ENCODE measurements at regions not wholly inside any gene's neighbourhood (a gene's known extent, or its start where the extent isn't known, plus 50 kb on each side); places are given as distances from the start of the nearest gene placed in this dataset.

DNA sequence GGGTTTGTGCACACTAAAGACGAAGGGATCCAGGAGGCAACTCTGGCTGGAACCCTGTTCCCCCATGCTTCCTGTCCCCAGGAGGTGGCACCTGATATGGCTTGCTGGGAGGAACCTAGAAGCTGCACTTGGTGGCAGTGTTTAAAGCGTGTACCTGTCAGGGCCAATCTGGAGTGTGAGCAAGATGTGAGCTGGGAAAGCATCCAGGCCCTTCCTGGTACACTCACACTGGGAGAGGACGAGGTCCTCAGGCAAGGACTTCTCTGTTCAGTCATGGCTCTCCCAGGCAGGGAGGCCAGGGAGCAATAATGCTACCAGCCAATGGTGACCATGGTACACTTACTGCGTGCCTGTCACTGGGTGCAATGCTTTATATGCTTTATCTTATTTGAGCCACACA, 130.7 kb upstream of the NECTIN1 start:
- H3K4me1 Mint-ChIP-seq: no peaks in the 10 kb centered on the region
- no peak overlapping the region for H3K27ac Mint-ChIP-seq (ENCODE audit: unreplicated experiment)
- TF ChIP-seq, protein P1, sequence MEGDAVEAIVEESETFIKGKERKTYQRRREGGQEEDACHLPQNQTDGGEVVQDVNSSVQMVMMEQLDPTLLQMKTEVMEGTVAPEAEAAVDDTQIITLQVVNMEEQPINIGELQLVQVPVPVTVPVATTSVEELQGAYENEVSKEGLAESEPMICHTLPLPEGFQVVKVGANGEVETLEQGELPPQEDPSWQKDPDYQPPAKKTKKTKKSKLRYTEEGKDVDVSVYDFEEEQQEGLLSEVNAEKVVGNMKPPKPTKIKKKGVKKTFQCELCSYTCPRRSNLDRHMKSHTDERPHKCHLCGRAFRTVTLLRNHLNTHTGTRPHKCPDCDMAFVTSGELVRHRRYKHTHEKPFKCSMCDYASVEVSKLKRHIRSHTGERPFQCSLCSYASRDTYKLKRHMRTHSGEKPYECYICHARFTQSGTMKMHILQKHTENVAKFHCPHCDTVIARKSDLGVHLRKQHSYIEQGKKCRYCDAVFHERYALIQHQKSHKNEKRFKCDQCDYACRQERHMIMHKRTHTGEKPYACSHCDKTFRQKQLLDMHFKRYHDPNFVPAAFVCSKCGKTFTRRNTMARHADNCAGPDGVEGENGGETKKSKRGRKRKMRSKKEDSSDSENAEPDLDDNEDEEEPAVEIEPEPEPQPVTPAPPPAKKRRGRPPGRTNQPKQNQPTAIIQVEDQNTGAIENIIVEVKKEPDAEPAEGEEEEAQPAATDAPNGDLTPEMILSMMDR (conservative IDR thresholded peaks at IDR 0.05): no peak
- no peak for DNase-seq (ENCODE audit: low read depth, low spot score)
- peaks cover 21% of the 10 kb centered on the region for H3K27me3 Mint-ChIP-seq (ENCODE audit: low read depth)
- no peak overlapping the region for H3K4me3 Mint-ChIP-seq
- no peaks in the 10 kb centered on the region for H3K36me3 Mint-ChIP-seq (ENCODE audit: low read depth)
- H3K9me3 Mint-ChIP-seq: no peaks in the 10 kb centered on the region

DNA sequence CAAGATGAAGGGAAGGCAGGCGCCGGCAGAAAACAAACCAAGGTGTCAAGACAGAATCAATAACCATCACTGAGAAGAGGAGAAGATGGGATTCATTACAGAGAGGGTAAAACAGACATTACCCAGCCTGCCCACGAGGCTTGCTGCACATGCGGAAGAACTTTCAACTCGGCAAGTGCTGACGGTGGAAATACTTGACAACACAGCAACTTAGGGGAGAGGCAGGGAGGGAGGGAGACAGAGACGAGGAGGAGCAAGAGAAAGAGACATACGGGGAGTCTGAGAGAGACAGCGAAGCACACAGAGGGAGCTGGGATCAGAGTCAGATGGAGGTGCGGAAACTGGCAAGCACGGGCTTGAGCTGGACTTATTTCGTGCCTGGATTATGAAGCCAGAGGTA, 129.3 kb upstream of the NECTIN1 start:
- TF ChIP-seq, protein P1 (conservative IDR thresholded peaks at IDR 0.05): no peak
- Mint-ChIP-seq H3K9me3 (no peaks in the 10 kb centered on the region), H3K27ac (ENCODE audit: unreplicated experiment) (no peak overlapping the region), H3K4me3 (no peak overlapping the region), H3K27me3 (ENCODE audit: low read depth) (peaks cover 16% of the 10 kb centered on the region), H3K4me1 (no peaks in the 10 kb centered on the region), H3K36me3 (ENCODE audit: low read depth) (no peaks in the 10 kb centered on the region)
- no peak for DNase-seq (ENCODE audit: low read depth, low spot score)

DNA sequence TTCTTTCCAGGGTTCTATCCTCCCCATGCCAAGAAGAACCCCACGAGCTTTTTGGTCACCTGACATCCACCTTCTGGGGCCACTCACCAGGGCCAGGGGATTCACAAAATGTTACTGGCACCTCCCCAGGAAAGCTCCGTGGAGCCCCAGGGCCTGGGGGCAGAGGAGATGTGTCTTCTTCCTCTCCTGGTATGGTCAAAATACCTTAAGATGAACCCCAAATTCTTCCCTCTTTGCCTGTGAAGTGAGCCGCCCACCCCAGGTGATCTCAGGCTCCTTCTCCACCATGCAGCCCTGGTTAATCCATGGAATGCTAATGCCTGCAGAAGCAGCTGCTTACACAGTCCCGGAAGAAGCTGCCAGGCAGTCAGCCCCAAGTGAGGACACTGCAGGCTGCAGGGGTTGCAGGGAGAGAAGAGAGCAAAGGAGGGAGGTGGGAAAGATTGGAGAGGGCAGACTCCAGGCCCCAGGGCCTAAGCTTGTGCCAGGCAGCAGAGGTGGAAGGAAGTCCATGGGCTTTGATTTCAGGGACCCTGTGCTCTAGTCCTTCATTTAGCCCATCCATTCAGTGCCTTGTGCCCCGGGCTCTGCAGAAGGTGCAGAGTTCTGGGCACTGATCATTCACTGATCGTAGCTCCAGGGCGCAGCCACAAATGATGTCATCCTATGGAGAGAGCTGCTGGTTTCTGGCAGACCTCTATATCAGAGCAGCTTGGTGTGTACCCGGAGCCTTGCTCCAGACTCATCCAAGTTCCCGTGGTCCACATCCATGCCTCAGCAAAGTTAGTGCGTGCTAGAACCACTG, 127.9 kb upstream of the NECTIN1 start:
- no peak overlapping the region for H3K4me3 Mint-ChIP-seq
- TF ChIP-seq, protein P1 (conservative IDR thresholded peaks at IDR 0.05): no peak
- no peaks in the 10 kb centered on the region for H3K9me3 Mint-ChIP-seq
- peaks cover 5% of the 10 kb centered on the region for H3K4me1 Mint-ChIP-seq
- H3K36me3 Mint-ChIP-seq (ENCODE audit: low read depth): no peaks in the 10 kb centered on the region
- H3K27ac Mint-ChIP-seq (ENCODE audit: unreplicated experiment): peak overlapping the region; percentile 79
- no peak for DNase-seq (ENCODE audit: low read depth, low spot score)
- H3K27me3 Mint-ChIP-seq (ENCODE audit: low read depth): peaks cover 16% of the 10 kb centered on the region

DNA sequence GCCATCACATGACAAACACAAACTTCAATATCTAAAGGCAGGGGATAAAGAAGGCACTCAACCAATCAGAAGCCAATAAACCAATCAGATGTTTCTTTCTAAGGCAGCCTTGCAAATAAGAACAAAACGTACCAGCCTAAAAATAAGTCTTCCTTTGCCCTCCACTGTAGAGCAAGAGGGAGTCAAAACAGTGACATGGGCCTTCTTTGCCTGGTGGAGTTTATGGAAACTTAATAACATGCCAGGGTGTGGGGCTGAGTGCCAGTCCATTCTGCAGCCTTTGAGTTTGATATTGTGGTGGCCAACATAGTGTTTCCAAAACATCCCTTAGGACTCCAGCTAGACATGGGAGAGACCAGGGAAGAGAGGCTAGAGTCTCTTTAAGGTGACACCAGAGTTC, 126.1 kb upstream of the NECTIN1 start:
- Mint-ChIP-seq H3K9me3 (no peaks in the 10 kb centered on the region), H3K27me3 (ENCODE audit: low read depth) (peaks cover 8% of the 10 kb centered on the region), H3K27ac (ENCODE audit: unreplicated experiment) (no peak overlapping the region), H3K4me3 (no peak overlapping the region), H3K4me1 (peaks cover 5% of the 10 kb centered on the region), H3K36me3 (ENCODE audit: low read depth) (no peaks in the 10 kb centered on the region)
- TF ChIP-seq, protein P1 (conservative IDR thresholded peaks at IDR 0.05): no peak
- no peak for DNase-seq (ENCODE audit: low read depth, low spot score)

DNA sequence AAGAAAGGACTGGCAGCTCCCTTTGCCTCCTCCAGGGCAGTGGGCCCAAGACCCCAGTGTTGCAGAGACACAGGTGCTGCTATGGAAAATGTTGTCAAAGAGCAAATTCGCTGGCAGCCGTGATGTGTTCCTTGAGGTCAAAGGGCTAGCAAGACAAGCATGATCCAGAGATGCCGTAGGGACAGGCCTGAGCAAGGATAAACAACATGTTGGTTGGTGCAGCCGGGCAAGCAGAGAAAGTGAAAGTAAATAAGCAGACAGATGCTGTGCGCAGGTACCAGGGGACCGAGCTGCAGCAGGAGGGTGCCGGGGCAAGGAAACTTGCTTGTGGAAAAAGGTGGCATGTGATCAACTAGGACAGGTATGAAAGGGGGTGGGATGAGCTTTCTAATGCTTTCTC, 125.5 kb upstream of the NECTIN1 start:
- Mint-ChIP-seq H3K4me1 (peaks cover 5% of the 10 kb centered on the region), H3K27ac (ENCODE audit: unreplicated experiment) (peak overlapping the region; percentile 45), H3K9me3 (no peaks in the 10 kb centered on the region), H3K27me3 (ENCODE audit: low read depth) (peaks cover 8% of the 10 kb centered on the region), H3K4me3 (no peak overlapping the region), H3K36me3 (ENCODE audit: low read depth) (no peaks in the 10 kb centered on the region)
- DNase-seq (ENCODE audit: low read depth, low spot score): no peak
- TF ChIP-seq, protein P1 (conservative IDR thresholded peaks at IDR 0.05): no peak
